Astrocyte of the hippocampus (primary cell): ENCODE measurements at regions not wholly inside any gene's neighbourhood (a gene's known extent, or its start where the extent isn't known, plus 50 kb on each side); places are given as distances from the start of the nearest gene placed in this dataset.

Source experiments
- DNase-seq: peaks from one replicate; pipeline ENCODE4 v3.0.0; 2011; ENCODE audit warnings: low read depth, low spot score

GRCh38 chr15:100734586-100734985 lies 132.2 kb downstream of the ASB7 start:
- no peak for DNase-seq

GRCh38 chr15:100735129-100736053 lies 133.0 kb downstream of the ASB7 start:
- no peak for DNase-seq

GRCh38 chr15:100737214-100737613 lies 134.8 kb downstream of the ASB7 start:
- DNase-seq = peak; percentile 83

GRCh38 chr15:100738614-100739013 lies 136.2 kb downstream of the ASB7 start:
- no peak for DNase-seq

GRCh38 chr15:100740138-100740537 lies 137.7 kb downstream of the ASB7 start:
- no peak for DNase-seq

- DNase-seq = no peak
Measured at GRCh38 chr15:100751585-100751984, 128.0 kb upstream of the ALDH1A3 start.

- no peak for DNase-seq
Measured at GRCh38 chr15:100753503-100753902, 126.1 kb upstream of the ALDH1A3 start.

GRCh38 chr15:100757661-100758060 lies 122.0 kb upstream of the ALDH1A3 start:
- no peak for DNase-seq

- no peak for DNase-seq
Measured at GRCh38 chr15:100758555-100758954, 121.1 kb upstream of the ALDH1A3 start.

- DNase-seq = no peak
Measured at GRCh38 chr15:100759106-100759505, 120.5 kb upstream of the ALDH1A3 start.

GRCh38 chr15:100759698-100760356 lies 119.8 kb upstream of the ALDH1A3 start:
- DNase-seq = no peak

- DNase-seq = no peak
Measured at GRCh38 chr15:100760357-100760903, 119.2 kb upstream of the ALDH1A3 start.

- no peak for DNase-seq
Measured at GRCh38 chr15:100761290-100761935, 118.2 kb upstream of the ALDH1A3 start.

- DNase-seq = no peak
Measured at GRCh38 chr15:100762289-100762688, 117.3 kb upstream of the ALDH1A3 start.

- no peak for DNase-seq
Measured at GRCh38 chr15:100762913-100763834, 116.5 kb upstream of the ALDH1A3 start.

- no peak for DNase-seq
Measured at GRCh38 chr15:100763835-100764750, 115.5 kb upstream of the ALDH1A3 start.

GRCh38 chr15:100764778-100765466 lies 114.7 kb upstream of the ALDH1A3 start:
- peak; percentile 95 for DNase-seq

- no peak for DNase-seq
Measured at GRCh38 chr15:100765467-100766241, 114.0 kb upstream of the ALDH1A3 start.
